Fibroblast of lung (primary cell): ENCODE measurements at regions not wholly inside any gene's neighbourhood (a gene's known extent, or its start where the extent isn't known, plus 50 kb on each side); places are given as distances from the start of the nearest gene placed in this dataset.

Source experiments
- DNase-seq, 2 donors: peaks; one replicate each; pipeline versions ENCODE4 v3.0.0 to v3.0.0-alpha.2; 2010; ENCODE audit warnings: low read depth in 2 of 2
- H2AFZ ChIP-seq: 2 replicates; pipeline ENCODE4 v1.5.1; 2012; ENCODE audit warnings: low read length, control low read depth, inconsistent platforms
- H3K27ac ChIP-seq: 2 replicates; pipeline ENCODE4 v1.5.1; 2011; ENCODE audit warnings: low read length, control low read depth; ENCODE audit not compliant: insufficient read depth
- H3K27me3 ChIP-seq: 2 replicates; pipeline ENCODE4 v1.5.1; 2011; ENCODE audit warnings: mild to moderate bottlenecking, low read length; ENCODE audit not compliant: control insufficient read depth, insufficient read depth
- H3K36me3 ChIP-seq: 2 replicates; pipeline ENCODE4 v1.5.1; 2011; ENCODE audit warnings: low read length; ENCODE audit not compliant: control insufficient read depth, insufficient read depth
- H3K4me1 ChIP-seq: 2 replicates; pipeline ENCODE4 v1.5.1; 2011; ENCODE audit warnings: low read length; ENCODE audit not compliant: control insufficient read depth, insufficient read depth; ENCODE audit errors: extremely low read depth
- H3K4me2 ChIP-seq: 2 replicates; pipeline ENCODE4 v1.5.1; 2011; ENCODE audit warnings: low read length, control low read depth; ENCODE audit not compliant: insufficient read depth; ENCODE audit errors: extremely low read depth
- H3K4me3 ChIP-seq, 4 experiments: fragments of 200-600 bp in 1 of 4; sonication (generic) in 1 of 4; replicated peaks in 1 of 4; 2 replicates each; pipeline ENCODE4 v1.5.1; 2011 to 2016; ENCODE audit warnings: low read length in 4 of 4, low read depth in 3 of 4, mild to moderate bottlenecking in 3 of 4, control low read depth in 2 of 4, inconsistent platforms in 1 of 4, mixed read lengths in 1 of 4; ENCODE audit not compliant: insufficient read depth in 1 of 4; ENCODE audit errors: control extremely low read depth in 1 of 4
- H3K79me2 ChIP-seq: 2 replicates; pipeline ENCODE4 v1.5.1; 2012; ENCODE audit warnings: mild to moderate bottlenecking, low read length, inconsistent platforms; ENCODE audit not compliant: control insufficient read depth, insufficient read depth
- H3K9ac ChIP-seq: 2 replicates; pipeline ENCODE4 v1.5.1; 2011; ENCODE audit warnings: mild to moderate bottlenecking, low read length, control low read depth; ENCODE audit not compliant: insufficient read depth
- H3K9me3 ChIP-seq: 2 replicates; pipeline ENCODE4 v1.5.1; 2012; ENCODE audit warnings: low read depth, low read length; ENCODE audit not compliant: control insufficient read depth, insufficient read depth
- H4K20me1 ChIP-seq: 2 replicates; pipeline ENCODE4 v1.5.1; 2011; ENCODE audit warnings: low read length; ENCODE audit not compliant: control insufficient read depth, insufficient read depth; ENCODE audit errors: extremely low read depth
- CTCF ChIP-seq, 2 donors: IDR thresholded peaks in 1 of 2; conservative IDR thresholded peaks in 1 of 2; 1 replicate in 1 of 2; 2 replicates in 1 of 2; pipeline ENCODE4 v1.5.1; 2011 to 2012; ENCODE audit warnings: low read length in 2 of 2, control low read depth in 1 of 2, inconsistent platforms in 1 of 2, low read depth in 1 of 2, mild to moderate bottlenecking in 1 of 2
- EZH2 ChIP-seq: IDR thresholded peaks from 2 replicates; pipeline ENCODE4 v1.5.1; 2012; ENCODE audit warnings: low read length, control low read depth, mild to moderate bottlenecking; ENCODE audit errors: missing control alignments

- no peaks in the 10 kb centered on the region for H3K79me2 ChIP-seq
- H3K4me3 ChIP-seq, result no peak overlapping the region
- H4K20me1 ChIP-seq, result no peaks in the 10 kb centered on the region
- H3K27me3 ChIP-seq, result no peaks in the 10 kb centered on the region
- no peak for DNase-seq
- no peaks in the 10 kb centered on the region for H3K36me3 ChIP-seq
- no peak overlapping the region for H3K27ac ChIP-seq
- TF ChIP-seq EZH2, result no peak
- TF ChIP-seq CTCF (conservative IDR thresholded peaks at IDR 0.05 in 1 of 2, IDR thresholded peaks at IDR 0.05 in 1 of 2; ENCODE audit: low read depth in 1 of 2, low read length in 2 of 2), result no peak
- no peaks in the 10 kb centered on the region for H3K9me3 ChIP-seq
- H3K4me1 ChIP-seq, result peaks cover 13% of the 10 kb centered on the region
- no peak overlapping the region for H3K4me2 ChIP-seq
- no peak overlapping the region for H3K9ac ChIP-seq
- no peak overlapping the region for H2AFZ ChIP-seq
These were observed 98.5 kb upstream of the ADGRL2 start for GRCh38 chr1:81702079-81702715.

GRCh38 chr1:81700728-81701470 is 99.8 kb upstream of the ADGRL2 start:
- TF ChIP-seq CTCF (conservative IDR thresholded peaks at IDR 0.05 in 1 of 2, IDR thresholded peaks at IDR 0.05 in 1 of 2; ENCODE audit: low read depth in 1 of 2, low read length in 2 of 2), result no peak
- TF ChIP-seq EZH2, result no peak
- H3K79me2 ChIP-seq, result no peaks in the 10 kb centered on the region
- no peak overlapping the region for H3K4me3 ChIP-seq
- no peak overlapping the region for H3K9ac ChIP-seq
- H3K4me2 ChIP-seq, result no peak overlapping the region
- no peaks in the 10 kb centered on the region for H3K9me3 ChIP-seq
- H3K27ac ChIP-seq, result no peak overlapping the region
- peaks cover 13% of the 10 kb centered on the region for H3K4me1 ChIP-seq
- H2AFZ ChIP-seq, result no peak overlapping the region
- H3K27me3 ChIP-seq, result no peaks in the 10 kb centered on the region
- H3K36me3 ChIP-seq, result no peaks in the 10 kb centered on the region
- no peaks in the 10 kb centered on the region for H4K20me1 ChIP-seq
- DNase-seq, result no peak

DNA sequence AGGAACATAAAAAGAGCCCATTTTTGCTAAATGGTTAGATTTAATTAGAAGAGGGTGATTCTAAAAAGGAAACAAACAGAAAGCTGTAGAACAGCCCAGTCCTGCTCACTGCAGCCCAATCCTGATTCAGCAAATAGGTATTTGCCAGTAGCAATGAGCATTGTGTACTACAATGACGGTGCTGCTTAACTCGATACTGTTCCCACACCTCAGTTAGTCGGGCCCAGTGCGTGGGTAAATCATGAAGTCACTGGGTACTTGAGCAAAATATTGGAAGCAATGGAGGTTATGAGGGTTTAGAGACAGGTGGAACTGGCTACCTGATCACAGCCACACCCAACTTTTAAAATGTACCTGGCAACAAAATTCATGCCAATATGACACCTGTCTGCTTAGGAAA is 101.5 kb upstream of the ADGRL2 start:
- H3K27me3 ChIP-seq, result no peaks in the 10 kb centered on the region
- no peaks in the 10 kb centered on the region for H3K79me2 ChIP-seq
- H3K27ac ChIP-seq, result no peak overlapping the region
- no peaks in the 10 kb centered on the region for H3K36me3 ChIP-seq
- DNase-seq, result peak; percentile 72 to 95
- no peak for TF ChIP-seq CTCF (conservative IDR thresholded peaks at IDR 0.05 in 1 of 2, IDR thresholded peaks at IDR 0.05 in 1 of 2; ENCODE audit: low read depth in 1 of 2, low read length in 2 of 2)
- no peak for TF ChIP-seq EZH2
- H3K9me3 ChIP-seq, result no peaks in the 10 kb centered on the region
- peaks cover 10% of the 10 kb centered on the region for H3K4me1 ChIP-seq
- H3K9ac ChIP-seq, result no peak overlapping the region
- no peak overlapping the region for H2AFZ ChIP-seq
- no peak overlapping the region for H3K4me3 ChIP-seq
- no peaks in the 10 kb centered on the region for H4K20me1 ChIP-seq
- no peak overlapping the region for H3K4me2 ChIP-seq
